Prostate gland (tissue), 2 donors: ENCODE measurements at regions not wholly inside any gene's neighbourhood (a gene's known extent, or its start where the extent isn't known, plus 50 kb on each side); places are given as distances from the start of the nearest gene placed in this dataset.

Experiments
- CTCF ChIP-seq, 4 experiments: fragments of 200-600 bp in 2 of 4; fragments of 450-650 bp in 2 of 4; sonication (generic) in 2 of 4; IDR thresholded peaks; 1 replicate in 3 of 4; 2 replicates in 1 of 4; pipeline ENCODE4 v1.5.1; 2016 to 2019; ENCODE audit warnings: antibody characterized with exemption in 4 of 4, mild to moderate bottlenecking in 2 of 4, moderate library complexity in 2 of 4
- POLR2A ChIP-seq: fragments of 450-650 bp; IDR thresholded peaks from one replicate; pipeline ENCODE4 v1.6.1; 2016; ENCODE audit warnings: antibody characterized with exemption, mild to moderate bottlenecking

GRCh38 chr14:39568809-39569538, 136.7 kb upstream of the FBXO33 start:
- TF ChIP-seq POLR2A: no peak
- no peak for TF ChIP-seq CTCF (IDR thresholded peaks at IDR 0.05)
